Skeletal muscle cell (primary cell): ENCODE measurements at regions not wholly inside any gene's neighbourhood (a gene's known extent, or its start where the extent isn't known, plus 50 kb on each side); places are given as distances from the start of the nearest gene placed in this dataset.

ENCODE experiments used
- DNase-seq: peaks from one replicate; pipeline ENCODE4 v3.0.0-alpha.2; 2010; ENCODE audit warnings: low read depth
- H3K4me3 ChIP-seq: 2 replicates; pipeline ENCODE4 v1.5.1; 2011; ENCODE audit warnings: low read depth, mild to moderate bottlenecking, control low read depth, low read length, moderate library complexity

DNA sequence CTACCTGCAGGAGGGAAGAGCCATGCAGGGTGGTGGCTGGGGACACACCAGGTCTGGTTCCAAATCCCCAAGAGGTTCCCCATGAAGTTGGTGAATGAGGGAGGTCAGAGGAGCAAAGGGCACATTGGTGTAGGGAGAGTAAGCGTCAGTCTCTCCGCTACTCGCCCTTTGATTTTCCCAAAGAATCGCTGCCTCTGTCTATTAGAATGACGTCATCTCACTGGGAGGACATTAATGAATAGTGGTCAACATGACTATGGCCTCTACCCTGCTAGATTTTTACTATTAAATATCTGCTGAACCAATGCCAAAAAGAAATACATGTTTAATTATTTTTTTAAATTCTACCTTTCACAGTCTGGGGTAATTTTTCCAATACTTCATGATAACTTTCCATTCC lies 109.6 kb upstream of the SNTG2 start:
- H3K4me3 ChIP-seq, result no peak overlapping the region
- DNase-seq, result no peak

GRCh38 chr2:834233-834632 lies 116.4 kb upstream of the SNTG2 start:
- H3K4me3 ChIP-seq, result no peak overlapping the region

DNA sequence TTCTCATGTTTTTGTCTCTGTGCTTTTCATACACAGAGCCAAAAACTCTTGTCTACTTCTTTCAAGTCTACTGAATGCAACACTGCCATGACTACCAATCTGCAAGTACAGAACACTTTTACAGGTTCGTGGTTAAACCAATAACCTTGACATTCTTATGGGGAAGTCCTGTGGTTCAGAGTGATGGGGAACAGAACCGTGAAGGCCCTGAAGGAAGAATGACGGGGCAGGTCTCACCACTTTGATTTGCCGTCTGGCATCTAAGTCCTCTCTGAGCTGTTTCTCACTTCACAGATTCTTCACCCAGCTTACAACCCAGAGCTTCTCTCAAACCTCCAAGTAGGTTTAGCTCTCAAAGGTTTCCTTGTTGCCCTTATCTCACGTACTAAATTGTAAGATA lies 117.5 kb upstream of the SNTG2 start:
- DNase-seq, result no peak

More at GRCh38 chr2:834233-834632, 116.4 kb upstream of the SNTG2 start:
- no peak for DNase-seq

DNA sequence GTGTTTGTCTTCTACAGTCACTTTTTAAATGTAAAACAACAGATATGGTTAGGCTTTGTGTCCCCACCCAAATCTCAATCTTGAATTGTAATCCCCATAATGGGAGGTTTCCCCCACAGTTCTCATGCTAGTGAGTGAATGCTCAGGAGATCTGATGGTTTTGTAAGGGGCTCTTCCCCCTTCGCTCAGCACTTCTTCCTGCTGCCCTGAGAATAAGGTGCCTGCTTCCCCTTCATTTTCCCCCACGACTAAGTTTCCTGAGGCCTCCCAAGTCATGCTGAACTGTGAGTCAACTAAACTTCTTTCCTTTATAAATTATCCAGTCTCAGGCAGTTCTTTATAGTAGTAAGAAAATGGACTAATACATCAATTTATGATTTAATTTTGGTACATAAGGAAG lies 118.0 kb upstream of the SNTG2 start:
- H3K4me3 ChIP-seq, result no peak overlapping the region
- no peak for DNase-seq

More for the DNA sequence above, 117.5 kb upstream of the SNTG2 start:
- no peak overlapping the region for H3K4me3 ChIP-seq

GRCh38 chr2:831622-832021 lies 119.0 kb upstream of the SNTG2 start:
- no peak overlapping the region for H3K4me3 ChIP-seq
- no peak for DNase-seq

GRCh38 chr2:831225-831536 lies 119.5 kb upstream of the SNTG2 start:
- no peak for DNase-seq
- no peak overlapping the region for H3K4me3 ChIP-seq

DNA sequence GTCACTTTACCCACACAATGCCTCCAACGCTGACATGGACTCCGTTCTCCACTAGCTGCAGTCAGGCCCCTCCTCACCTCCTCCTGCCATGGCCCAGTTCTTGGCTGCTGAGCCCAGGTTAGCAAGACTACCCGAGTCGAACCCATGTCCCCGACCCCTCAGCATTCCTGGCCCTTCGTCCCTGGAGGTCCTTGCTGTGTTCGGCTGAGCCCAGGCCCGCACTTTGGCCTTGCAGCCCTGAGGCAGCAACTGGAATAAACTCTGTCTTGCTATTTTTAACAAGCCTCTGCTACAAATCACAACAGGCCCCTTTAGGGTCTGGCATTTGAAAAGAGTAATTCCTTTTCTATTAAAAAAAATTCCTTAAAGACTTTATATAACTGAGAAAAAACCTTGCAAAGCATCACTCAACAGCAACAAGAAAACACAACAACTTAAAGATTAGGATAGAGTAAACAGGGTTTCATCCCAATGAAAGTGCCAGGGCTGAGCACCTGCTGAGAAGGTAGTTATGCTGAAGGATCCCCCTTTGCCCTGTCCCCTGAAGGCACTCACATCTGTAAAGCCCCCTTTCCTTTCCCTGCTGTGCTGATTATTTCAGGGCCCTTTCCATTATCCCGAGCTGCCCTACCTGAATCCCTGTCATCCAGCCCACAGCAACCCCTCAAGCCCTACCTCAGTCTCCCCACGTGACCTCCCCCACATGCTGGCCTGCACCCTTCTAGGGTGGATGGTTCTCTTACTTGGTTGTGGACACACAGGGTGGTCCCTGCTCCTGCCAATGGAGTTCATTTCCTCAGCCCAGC lies 120.0 kb upstream of the SNTG2 start:
- DNase-seq, result no peak
- no peak overlapping the region for H3K4me3 ChIP-seq

DNA sequence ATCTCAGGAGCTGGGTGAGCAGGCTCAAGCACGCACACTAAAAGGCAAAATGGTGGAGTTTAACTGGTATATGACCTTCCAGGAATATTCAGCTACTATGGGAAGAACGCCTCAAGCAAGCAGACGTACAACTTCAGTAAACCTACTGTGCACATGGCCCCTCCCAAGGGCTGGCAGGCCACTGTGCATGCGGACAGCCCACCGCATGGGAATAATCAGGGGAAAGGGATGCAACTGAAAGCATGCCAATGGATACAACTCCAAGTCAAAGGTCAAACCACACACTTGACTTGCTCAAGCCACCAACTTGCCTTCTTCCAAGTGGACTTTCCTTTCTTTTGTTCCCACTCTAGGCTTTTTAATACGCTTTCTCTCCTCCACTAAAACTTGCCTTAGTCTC lies 121.6 kb upstream of the SNTG2 start:
- no peak for DNase-seq
- H3K4me3 ChIP-seq, result no peak overlapping the region

DNA sequence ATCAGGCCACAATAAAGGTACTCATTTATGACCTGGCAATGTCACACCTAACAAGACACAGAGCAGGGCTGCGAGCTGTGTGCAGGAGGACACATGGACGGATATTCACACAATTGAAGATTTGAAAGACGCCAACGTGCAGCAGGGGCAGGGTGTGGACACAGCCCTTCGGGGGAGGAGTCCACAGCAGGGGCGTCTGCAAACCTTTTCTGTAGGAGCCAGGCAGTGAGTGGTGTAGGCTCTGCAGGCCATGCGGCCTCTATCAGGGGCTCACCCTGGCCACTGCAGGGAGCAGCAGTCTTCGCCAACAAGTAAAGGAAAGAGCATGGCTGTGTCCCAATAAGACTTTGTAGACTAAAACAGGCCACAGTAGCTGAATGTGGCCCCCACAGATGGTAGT lies 125.7 kb upstream of the SNTG2 start:
- DNase-seq, result no peak
- no peak overlapping the region for H3K4me3 ChIP-seq

GRCh38 chr2:824524-824923 lies 126.1 kb upstream of the SNTG2 start:
- H3K4me3 ChIP-seq, result no peak overlapping the region
- DNase-seq, result no peak

GRCh38 chr2:821546-821945 lies 129.1 kb upstream of the SNTG2 start:
- no peak for DNase-seq
- H3K4me3 ChIP-seq, result no peak overlapping the region

GRCh38 chr2:819601-820000 lies 131.0 kb upstream of the SNTG2 start:
- no peak for DNase-seq
- no peak overlapping the region for H3K4me3 ChIP-seq

DNA sequence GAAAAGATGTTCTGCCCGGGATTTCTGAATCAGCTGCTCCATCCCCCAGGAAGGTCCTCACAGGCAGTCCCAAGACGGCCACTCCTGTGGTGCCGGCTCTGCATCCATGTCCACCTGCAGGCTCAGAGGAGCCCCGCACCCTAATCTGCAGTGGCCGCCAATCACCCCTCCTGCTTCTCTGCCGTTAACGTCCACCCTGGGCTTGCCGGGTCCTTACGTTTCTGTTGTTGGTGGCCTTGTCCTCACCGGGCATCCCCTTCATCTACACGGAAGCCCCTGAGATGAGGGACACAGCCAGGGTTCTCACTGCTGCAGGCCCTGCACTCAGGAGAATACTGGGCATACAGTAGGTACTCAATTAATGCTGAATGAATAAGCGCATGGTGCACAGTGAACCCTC lies 131.5 kb upstream of the SNTG2 start:
- no peak for DNase-seq
- H3K4me3 ChIP-seq, result no peak overlapping the region

GRCh38 chr2:817336-818015 lies 133.2 kb upstream of the SNTG2 start:
- no peak for DNase-seq
- H3K4me3 ChIP-seq, result no peak overlapping the region

DNA sequence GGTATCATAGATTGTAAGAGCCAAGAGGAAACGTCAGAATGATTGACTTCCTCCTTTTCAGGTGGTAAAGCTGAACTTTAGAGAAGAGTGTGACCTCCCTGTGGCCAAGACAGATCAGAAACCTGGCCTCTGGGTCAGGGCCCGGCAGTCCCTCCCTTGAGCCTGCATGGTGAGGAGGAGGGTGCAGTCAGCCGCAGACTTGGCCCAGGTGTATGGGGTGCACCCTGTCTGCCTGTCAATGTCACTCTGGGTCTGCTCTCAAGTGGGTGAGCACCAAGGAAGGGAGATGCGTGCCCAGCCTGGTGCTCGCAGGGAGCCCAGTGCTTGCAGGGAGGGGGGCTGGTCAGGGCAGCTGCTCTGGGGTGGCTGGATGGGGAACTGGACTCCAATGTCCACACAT lies 134.4 kb upstream of the SNTG2 start:
- DNase-seq, result no peak
- no peak overlapping the region for H3K4me3 ChIP-seq

DNA sequence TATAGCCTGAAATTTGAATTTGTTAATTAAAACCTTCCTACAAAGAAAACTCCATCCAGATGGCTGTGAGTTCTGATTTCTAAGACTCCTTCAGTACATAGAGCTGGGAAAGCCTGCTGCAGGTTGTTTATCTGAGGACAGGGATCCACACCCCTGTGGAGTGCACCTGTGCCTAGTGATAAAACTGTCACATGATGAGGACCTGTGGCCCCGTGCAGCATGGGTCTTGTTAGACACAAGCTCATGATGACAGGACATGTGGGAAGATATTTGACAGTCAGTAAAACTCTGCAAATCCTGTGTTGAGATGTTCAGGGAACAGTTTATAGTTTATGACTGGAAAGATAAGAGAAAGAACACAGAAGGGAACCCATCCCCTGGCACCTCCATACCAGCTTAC lies 133.2 kb upstream of the TMEM18 start:
- no peak for DNase-seq
- no peak overlapping the region for H3K4me3 ChIP-seq

- no peak for DNase-seq
- no peak overlapping the region for H3K4me3 ChIP-seq
Observed at GRCh38 chr2:807300-807699, 130.1 kb upstream of the TMEM18 start.

DNA sequence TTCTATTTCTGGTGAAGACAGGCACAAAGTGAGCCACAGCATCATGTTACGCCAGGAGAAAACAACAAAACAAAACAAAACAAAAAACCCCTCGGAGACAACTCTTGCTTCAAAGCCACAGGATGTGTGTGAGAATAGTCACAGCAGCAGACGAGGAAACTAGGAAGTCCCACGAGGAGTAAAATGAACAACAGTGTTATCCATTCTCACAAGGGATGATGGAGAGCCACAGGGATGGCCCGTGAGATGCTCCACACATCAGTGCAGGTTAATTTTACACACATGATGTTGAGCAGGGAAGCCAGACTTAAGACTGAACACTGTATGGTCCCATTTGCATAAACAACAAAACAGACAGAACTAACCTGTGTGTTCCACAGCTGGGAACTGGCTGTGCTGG lies 128.5 kb upstream of the TMEM18 start:
- no peak for DNase-seq
- no peak overlapping the region for H3K4me3 ChIP-seq

- no peak overlapping the region for H3K4me3 ChIP-seq
- DNase-seq, result no peak
Observed at GRCh38 chr2:797993-798392, 120.8 kb upstream of the TMEM18 start.

DNA sequence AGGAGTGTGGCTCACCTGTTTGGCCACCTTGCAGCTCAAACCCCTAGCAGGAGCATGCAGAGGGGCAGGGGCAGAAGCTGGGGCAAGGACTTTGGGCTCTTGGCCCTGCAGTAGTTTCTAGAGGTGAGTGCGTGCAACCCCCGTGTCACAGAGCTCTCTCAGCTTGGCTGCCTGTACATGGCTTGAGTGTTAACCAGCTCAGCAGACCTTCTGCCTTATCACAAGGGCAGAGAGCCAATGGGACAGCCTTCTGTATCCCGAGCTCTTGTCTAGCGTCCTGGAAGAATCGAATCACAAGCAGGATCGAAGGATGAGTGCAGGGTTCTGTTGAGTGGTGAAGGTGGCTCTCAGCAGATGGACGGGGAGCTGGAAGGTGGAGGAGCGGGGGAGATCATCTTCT lies 120.3 kb upstream of the TMEM18 start:
- no peak for DNase-seq
- no peak overlapping the region for H3K4me3 ChIP-seq
